ENCODE measurements at regions not wholly inside any gene's neighbourhood (a gene's known extent, or its start where the extent isn't known, plus 50 kb on each side); places are given as distances from the start of the nearest gene placed in this dataset.

DNA sequence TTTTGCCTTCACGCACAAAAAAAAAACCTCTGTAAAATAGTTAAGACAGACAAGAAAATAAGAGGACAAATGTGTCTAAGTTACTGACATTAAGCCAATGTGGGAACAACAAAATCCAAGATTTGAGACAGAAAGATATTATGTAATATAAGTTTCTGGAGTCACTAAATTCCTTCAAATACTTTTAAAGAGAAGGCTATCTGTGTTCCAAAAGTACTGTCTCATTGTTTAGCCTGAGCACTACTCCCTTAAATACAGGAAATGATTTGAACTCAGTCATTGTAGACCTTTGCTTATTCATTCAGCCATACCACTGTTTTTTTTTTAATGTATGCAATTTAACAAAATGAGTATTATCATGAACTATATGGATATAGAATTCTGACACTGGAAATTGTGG is 82.7 kb upstream of the KITLG start:
- TF ChIP-seq, protein P1, sequence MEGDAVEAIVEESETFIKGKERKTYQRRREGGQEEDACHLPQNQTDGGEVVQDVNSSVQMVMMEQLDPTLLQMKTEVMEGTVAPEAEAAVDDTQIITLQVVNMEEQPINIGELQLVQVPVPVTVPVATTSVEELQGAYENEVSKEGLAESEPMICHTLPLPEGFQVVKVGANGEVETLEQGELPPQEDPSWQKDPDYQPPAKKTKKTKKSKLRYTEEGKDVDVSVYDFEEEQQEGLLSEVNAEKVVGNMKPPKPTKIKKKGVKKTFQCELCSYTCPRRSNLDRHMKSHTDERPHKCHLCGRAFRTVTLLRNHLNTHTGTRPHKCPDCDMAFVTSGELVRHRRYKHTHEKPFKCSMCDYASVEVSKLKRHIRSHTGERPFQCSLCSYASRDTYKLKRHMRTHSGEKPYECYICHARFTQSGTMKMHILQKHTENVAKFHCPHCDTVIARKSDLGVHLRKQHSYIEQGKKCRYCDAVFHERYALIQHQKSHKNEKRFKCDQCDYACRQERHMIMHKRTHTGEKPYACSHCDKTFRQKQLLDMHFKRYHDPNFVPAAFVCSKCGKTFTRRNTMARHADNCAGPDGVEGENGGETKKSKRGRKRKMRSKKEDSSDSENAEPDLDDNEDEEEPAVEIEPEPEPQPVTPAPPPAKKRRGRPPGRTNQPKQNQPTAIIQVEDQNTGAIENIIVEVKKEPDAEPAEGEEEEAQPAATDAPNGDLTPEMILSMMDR (IDR thresholded peaks at IDR 0.05) = no peak
- no peak for TF ChIP-seq EZH2 (IDR thresholded peaks at IDR 0.05)
- TF ChIP-seq EZH2phosphoT487 (IDR thresholded peaks at IDR 0.05) = no peak
